Gastrocnemius medialis (tissue), 4 donors: ENCODE measurements at regions not wholly inside any gene's neighbourhood (a gene's known extent, or its start where the extent isn't known, plus 50 kb on each side); places are given as distances from the start of the nearest gene placed in this dataset.

Experiments used
- CTCF ChIP-seq, 5 experiments: fragments of 450-650 bp in 3 of 5; fragments of 200-600 bp in 2 of 5; sonication (generic) in 2 of 5; IDR thresholded peaks in 4 of 5; conservative IDR thresholded peaks in 1 of 5; 1 replicate in 4 of 5; 2 replicates in 1 of 5; pipeline ENCODE4 v1.5.1; 2016 to 2019; ENCODE audit warnings: antibody characterized with exemption in 5 of 5, mild to moderate bottlenecking in 3 of 5, moderate library complexity in 3 of 5
- POLR2A ChIP-seq, 2 donors: fragments of 450-650 bp; IDR thresholded peaks; one replicate each; pipeline ENCODE4 v1.6.1; 2017; ENCODE audit warnings: antibody characterized with exemption in 2 of 2, mild to moderate bottlenecking in 2 of 2, moderate library complexity in 2 of 2

- TF ChIP-seq POLR2A (IDR thresholded peaks at IDR 0.05) (no peak), CTCF (IDR thresholded peaks at IDR 0.05 in 4 of 5, conservative IDR thresholded peaks at IDR 0.05 in 1 of 5) (no peak)
Observed at GRCh38 chr18:29259838-29260237, 1082.9 kb upstream of the CDH2 start.
